Hepatic stellate cell (primary cell): ENCODE measurements at regions not wholly inside any gene's neighbourhood (a gene's known extent, or its start where the extent isn't known, plus 50 kb on each side); places are given as distances from the start of the nearest gene placed in this dataset.
"Not testable (repeated sequence)": the region's sequence is repeated elsewhere in the genome, so short reads cannot be mapped to it uniquely, and the experiment has no call there.

Experiments
- DNase-seq: peaks from one replicate; pipeline ENCODE4 v3.0.0; 2011; ENCODE audit warnings: low spot score

DNA sequence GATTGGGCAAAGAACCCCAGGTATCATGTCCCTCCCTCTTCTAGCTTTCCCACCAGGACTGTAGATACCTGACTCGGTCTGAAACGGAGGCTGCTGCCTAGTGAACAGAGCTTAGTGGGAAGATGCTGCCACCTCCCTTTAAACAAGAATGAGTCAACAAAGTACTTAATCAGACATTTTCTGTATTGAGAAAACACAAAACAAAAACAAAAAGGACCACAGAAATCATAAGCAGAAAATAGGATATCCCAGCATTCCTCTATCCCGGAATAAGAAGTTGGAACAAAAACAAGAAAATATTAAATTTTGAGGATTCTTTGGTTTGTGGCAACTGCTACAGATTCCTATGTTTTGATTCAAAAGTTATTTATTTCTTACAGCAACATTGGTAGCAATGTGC lies 51.7 kb upstream of the COL8A1 start:
- no peak for DNase-seq

- no peak for DNase-seq
Observed at GRCh38 chr3:99579965-99580364, 58.4 kb upstream of the COL8A1 start.

- peak; percentile 55 for DNase-seq
Observed at GRCh38 chr3:99579246-99579645, 59.1 kb upstream of the COL8A1 start.

DNA sequence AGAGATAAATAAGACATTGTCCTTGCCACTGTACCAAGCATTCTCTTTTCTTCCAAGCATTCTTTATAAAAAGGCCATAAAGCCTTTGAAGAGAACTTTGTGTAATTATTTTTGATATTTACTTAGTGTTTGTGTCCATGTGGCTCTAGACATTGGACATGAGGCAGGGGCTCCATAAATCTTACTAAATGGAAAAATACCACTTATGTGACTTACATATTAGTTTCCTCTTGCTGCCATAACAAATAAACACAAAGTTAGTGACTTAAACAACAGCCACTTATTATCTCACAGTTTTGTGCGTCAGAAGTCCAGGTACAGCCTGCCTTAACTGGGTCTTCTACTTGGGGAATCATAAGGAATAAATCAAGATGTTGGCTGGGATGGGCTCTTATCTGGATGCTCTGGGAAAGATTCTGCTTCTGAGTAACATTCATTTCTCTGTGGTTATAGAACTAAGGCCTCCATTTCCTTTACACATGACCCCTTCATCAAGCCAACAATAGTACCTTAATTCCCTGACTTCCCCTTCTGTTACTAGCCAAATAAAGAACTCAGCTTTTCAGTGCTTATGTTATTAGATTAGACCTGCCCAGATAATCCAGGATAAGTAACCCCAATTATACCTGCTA lies 59.9 kb upstream of the COL8A1 start:
- DNase-seq, result no peak

GRCh38 chr3:99576904-99577559 lies 61.4 kb upstream of the COL8A1 start:
- DNase-seq, result no peak

- no peak for DNase-seq
Observed at GRCh38 chr3:99575683-99576082, 62.7 kb upstream of the COL8A1 start.

DNA sequence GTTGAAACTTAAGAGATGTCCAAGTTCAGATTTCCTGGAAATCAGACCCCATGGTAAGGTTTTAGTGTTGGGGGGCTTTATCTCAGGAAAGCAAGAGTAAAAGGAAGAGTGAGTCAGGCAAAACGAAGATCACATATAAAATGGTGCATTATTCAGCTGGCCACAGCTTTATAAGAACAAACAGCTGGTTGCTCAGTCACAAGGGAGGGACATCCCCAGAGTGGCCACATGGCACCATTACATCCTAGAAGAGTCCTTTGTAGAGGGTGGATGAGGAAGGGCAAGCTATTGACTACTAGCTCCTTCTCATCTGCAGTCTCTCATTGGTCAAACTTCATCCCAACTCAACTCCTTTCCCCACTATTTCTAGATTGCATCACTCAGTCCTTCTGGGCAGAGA lies 68.3 kb upstream of the COL8A1 start:
- DNase-seq, result no peak

GRCh38 chr3:99568663-99569335 lies 69.6 kb upstream of the COL8A1 start:
- no peak for DNase-seq

DNA sequence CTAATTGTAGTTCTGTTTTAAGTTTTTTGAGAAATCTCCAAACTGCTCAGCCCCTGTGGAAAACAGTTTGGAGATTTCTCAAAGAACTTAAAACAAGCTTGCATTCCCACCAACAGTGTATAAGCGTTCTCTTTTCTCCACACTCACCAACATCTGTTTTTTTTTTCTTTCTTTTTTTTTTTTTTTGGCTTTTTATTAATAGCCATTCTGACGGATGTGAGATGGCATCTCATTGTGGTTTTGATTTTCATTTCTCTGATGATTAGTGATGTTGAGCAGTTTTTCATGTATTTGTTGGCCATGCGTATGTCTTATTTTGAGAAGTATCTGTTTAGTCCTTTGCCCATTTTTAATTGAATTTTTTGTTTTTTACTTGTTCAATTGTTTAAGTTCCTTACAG lies 73.1 kb upstream of the COL8A1 start:
- DNase-seq, result no peak

DNA sequence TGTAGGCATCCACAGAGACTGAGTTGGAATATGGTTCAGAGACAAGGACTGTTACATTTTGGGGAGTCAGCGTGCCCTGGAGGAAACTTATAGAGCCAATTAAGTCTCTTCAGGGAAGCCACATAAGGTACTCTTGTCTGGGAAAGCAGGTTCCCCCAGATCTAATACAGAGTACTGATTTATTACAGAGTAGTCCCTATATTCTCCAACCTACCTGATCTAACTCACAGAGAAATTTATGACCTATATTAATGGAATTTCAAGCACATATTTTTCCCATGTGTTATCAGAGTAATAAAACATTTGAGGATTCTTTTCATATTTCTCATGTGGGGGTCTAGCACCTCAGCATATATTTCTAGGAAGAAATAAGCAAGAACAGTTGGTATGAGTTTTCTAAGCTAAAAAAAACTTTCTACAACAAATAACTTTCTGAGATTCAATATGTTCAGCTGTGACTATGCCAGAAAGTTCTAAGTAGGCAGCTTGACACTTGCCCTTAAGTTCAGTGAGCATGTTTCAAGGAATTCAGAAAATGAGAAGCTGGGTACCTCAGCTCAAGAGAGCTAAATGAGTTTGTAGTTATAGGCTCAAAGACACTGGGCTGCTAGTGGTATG lies 75.3 kb upstream of the COL8A1 start:
- DNase-seq, result no peak

- no peak for DNase-seq
Observed at GRCh38 chr3:99562138-99562537, 76.3 kb upstream of the COL8A1 start.

DNA sequence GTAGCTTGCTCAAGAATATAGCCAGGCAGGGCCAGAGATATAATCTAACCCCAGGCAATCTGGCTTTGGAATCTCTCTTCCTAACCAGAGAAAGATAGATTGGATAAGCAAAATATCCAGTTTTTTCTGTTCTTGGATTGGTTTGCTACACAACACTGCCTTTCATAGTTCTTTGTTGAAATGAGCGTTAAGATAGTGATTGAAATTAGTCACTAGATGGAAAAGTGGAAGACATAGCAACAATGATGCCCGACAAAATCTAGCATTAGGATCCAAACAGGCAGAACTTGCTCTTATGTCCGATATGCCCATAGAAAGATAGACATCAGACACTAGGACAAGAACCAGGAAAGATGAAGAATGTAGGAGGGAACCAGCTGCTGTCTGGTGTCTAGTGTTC lies 77.3 kb upstream of the COL8A1 start:
- DNase-seq, result no peak

DNA sequence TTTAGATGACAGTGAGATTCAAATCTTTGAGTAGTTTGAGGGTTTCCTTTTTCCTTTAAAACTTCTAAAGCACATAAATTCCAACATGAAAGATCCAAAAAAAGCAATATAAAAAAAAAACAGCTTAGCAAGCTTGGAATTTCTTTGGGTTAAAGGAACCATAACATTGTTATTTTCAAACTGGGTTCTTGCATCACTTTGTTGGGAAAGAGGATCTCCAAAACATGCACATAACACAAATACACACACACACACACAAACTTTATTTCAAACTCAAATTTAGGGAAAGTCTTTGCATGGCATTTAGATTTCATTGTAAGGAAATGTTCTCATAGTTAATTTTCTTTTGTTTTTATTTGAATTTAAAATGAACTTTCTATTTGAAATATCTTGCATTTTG lies 79.2 kb upstream of the COL8A1 start:
- DNase-seq, result no peak

- not testable (repeated sequence) for DNase-seq
Observed at GRCh38 chr3:99555885-99556284, 82.5 kb upstream of the COL8A1 start.

DNA sequence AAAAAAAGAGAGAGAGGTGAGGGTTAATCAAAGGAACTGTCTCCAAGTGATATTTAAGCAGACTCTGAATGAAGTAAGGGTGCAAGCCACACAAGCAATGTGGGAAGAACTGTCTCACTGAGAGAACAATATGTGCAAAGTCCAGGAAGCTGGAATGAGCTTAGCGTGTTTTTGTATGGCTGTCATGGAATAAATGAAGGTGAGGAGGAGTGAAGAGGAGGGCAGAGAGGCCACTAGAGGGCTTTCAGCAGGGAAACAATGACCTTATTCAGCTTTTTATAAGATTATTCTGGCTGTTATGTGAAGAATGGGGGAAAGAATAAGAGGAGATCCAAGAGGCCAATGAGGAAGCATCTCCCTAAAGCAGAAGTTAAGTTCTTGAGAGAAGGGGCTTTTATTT lies 86.9 kb upstream of the COL8A1 start:
- no peak for DNase-seq

GRCh38 chr3:99549957-99550603 lies 88.3 kb upstream of the COL8A1 start:
- DNase-seq, result no peak

- DNase-seq, result no peak
Observed at GRCh38 chr3:99549220-99549619, 89.2 kb upstream of the COL8A1 start.

DNA sequence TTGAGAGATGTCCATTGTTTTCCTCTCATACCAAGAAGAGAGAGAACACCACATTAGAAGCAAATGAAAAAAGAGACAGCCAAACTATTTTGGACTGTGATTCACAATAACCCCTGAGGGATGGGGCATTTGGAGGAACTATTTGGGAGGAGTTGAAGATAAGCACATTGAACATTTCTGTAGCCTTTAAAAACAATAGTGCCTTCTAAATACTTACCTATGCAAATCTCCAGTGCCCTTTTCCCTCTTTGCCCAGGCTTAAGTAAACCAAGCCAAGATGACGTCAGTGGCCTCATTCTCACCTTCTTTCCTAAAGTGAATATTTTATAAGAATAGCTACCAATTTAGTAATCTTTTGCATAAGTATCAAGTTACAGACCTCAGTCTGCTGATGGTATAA lies 89.7 kb upstream of the COL8A1 start:
- no peak for DNase-seq

GRCh38 chr3:99545941-99546580 lies 92.3 kb upstream of the COL8A1 start:
- no peak for DNase-seq

- no peak for DNase-seq
Observed at GRCh38 chr3:99544786-99545281, 93.6 kb upstream of the COL8A1 start.

GRCh38 chr3:99543796-99544195 lies 94.6 kb upstream of the COL8A1 start:
- no peak for DNase-seq
